Fibroblast of pulmonary artery (primary cell): ENCODE measurements at regions not wholly inside any gene's neighbourhood (a gene's known extent, or its start where the extent isn't known, plus 50 kb on each side); places are given as distances from the start of the nearest gene placed in this dataset.

Experiments used
- DNase-seq: peaks from one replicate; pipeline ENCODE4 v3.0.0-alpha.2; 2010; ENCODE audit warnings: low read depth
- H3K4me3 ChIP-seq: replicated peaks from 2 replicates; pipeline ENCODE4 v1.5.1; 2011; ENCODE audit warnings: low read depth, mild to moderate bottlenecking, control low read depth, low read length, moderate library complexity
- TF ChIP-seq, protein P1 (sequence below): IDR thresholded peaks from 2 replicates; pipeline ENCODE4 v1.5.1; 2011; ENCODE audit warnings: mild to moderate bottlenecking, control low read depth, low read length, inconsistent platforms; ENCODE audit errors: missing control alignments

DNA sequence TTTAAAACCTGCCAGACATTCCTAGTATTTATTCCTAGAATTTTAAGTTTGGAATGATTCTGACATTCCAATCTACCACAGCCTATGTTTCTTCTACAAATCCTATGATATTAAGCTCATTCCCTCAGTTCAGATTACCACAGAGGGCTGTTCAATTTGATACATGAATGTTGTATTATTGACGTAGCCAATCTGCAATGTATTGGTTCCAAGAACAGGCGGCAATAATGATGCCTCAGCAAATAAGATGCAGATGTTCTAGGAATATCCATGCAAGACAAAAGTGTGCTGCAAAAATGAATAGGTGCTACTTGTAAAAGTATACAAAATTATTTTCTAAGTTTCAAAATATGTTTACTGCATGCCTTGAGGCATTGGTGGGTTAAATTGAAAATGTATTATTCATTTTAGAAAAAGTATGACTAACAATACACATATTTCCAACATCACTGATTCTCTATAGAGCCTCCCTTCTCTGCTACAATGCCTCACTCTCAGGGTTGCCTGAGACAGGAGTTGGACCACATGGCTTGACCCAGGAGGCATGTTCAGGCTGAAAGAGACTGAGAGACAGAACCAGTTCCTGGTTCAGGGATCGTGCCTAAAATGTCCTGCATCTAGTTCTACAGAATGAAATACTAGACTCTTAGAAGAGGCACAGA lies 94.1 kb upstream of the CREB5 start:
- no peak overlapping the region for H3K4me3 ChIP-seq
- DNase-seq: no peak
- TF ChIP-seq, protein P1, sequence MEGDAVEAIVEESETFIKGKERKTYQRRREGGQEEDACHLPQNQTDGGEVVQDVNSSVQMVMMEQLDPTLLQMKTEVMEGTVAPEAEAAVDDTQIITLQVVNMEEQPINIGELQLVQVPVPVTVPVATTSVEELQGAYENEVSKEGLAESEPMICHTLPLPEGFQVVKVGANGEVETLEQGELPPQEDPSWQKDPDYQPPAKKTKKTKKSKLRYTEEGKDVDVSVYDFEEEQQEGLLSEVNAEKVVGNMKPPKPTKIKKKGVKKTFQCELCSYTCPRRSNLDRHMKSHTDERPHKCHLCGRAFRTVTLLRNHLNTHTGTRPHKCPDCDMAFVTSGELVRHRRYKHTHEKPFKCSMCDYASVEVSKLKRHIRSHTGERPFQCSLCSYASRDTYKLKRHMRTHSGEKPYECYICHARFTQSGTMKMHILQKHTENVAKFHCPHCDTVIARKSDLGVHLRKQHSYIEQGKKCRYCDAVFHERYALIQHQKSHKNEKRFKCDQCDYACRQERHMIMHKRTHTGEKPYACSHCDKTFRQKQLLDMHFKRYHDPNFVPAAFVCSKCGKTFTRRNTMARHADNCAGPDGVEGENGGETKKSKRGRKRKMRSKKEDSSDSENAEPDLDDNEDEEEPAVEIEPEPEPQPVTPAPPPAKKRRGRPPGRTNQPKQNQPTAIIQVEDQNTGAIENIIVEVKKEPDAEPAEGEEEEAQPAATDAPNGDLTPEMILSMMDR: no peak

GRCh38 chr7:28323833-28324232 lies 88.5 kb upstream of the CREB5 start:
- TF ChIP-seq, protein P1: no peak
- DNase-seq: no peak
- no peak overlapping the region for H3K4me3 ChIP-seq

DNA sequence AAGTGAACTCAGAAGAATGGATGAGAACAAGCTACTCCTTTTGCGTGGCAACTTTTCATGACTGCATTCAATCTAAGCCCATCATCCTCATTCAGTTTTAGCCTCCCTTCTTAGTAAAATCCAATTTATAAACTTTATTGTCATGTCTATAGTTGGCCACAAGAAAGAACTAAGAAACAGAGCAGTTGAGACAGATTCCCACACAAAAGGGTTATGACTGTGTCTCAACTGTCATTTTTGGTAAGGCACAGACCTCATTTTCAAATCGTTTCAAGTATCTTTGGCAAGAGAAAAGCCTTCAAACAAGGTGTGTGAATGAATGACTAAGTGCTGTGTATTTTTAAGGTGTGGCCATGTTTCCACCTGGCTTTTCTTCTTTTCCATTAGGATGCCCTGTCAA lies 84.2 kb upstream of the CREB5 start:
- DNase-seq: no peak

GRCh38 chr7:28328822-28329660 lies 83.3 kb upstream of the CREB5 start:
- DNase-seq: no peak
- H3K4me3 ChIP-seq: no peak overlapping the region
- TF ChIP-seq, protein P1: no peak

More for the DNA sequence above, 84.2 kb upstream of the CREB5 start:
- TF ChIP-seq, protein P1: no peak
- no peak overlapping the region for H3K4me3 ChIP-seq

DNA sequence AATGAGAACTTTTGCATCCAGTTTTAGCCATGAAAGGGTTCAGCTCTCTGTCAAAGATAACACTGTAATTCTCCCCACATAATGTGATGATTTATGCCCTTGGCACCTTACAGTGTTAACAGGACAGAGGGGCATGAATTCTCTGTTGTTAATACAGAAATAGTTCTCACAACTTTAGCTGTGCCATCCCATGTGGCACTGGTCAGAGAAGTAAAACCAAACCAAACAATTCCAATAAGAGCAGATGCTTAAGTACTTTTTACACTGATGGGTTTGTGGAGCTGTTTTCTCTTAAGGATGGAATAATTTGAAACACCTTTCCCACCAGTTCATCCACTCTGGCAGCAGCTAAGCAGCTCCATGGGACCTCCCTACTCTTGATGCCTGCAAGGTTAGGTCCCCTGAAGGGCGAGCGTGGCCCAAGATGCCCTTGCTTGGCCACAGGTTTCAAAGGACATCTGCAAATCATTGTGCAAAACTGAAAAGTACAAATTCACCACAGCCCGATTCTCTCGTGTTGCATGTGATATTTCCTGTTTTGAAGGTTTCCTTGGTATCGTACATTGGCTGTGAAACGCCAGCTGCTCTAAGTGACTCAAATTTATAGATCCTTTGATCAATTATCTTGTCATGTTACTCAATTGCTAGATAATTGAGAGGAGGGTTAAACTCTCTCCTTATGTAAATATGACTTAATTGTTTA lies 82.5 kb upstream of the CREB5 start:
- TF ChIP-seq, protein P1: no peak
- DNase-seq: peak; percentile 37
- no peak overlapping the region for H3K4me3 ChIP-seq

DNA sequence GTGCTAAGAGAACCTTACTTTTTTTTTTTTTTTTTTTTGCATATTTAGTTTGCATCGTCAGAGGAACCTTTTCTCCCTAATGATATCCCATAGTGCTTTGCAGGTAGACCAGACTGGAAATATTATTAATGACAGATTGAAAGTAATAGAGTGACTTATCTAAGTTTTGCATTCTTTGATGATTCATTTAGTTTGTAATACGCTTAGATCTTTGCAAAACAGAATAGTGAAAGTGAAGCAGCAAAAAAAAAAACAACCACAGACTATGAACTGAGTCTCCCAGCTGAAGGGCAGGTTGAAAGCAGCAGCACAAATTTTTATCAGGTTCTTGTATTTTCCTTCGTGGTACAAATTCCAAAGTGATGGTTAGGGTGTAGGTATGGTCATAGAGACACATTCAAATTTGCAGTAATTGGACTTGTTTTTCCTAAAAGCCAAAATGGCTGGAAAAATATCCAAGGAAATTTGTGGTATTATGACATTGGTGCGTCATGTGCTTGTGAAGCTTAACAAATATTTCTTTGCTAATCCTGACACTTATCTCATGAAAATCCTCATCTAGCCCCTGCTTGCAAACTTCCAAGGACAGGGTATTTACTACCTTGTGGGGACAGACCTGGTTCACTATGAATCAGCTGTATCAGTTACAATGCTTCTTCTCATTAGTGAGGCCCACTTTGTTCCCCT lies 81.8 kb upstream of the CREB5 start:
- no peak for DNase-seq
- no peak overlapping the region for H3K4me3 ChIP-seq
- TF ChIP-seq, protein P1: no peak
